Neural cell (in vitro differentiated cells): ENCODE measurements at regions not wholly inside any gene's neighbourhood (a gene's known extent, or its start where the extent isn't known, plus 50 kb on each side); places are given as distances from the start of the nearest gene placed in this dataset.

Experiments used
- H2AFZ ChIP-seq: fragments of 200-600, 300-800 bp; sonication (generic), shearing (Covaris generic); 2 replicates; pipeline ENCODE4 v1.6.0; 2014; ENCODE audit warnings: low read depth, mild to moderate bottlenecking, antibody characterized with exemption, low read length, moderate library complexity
- H3F3A ChIP-seq: fragments of 200-600 bp; shearing (Covaris generic); 2 replicates; pipeline ENCODE4 v1.6.1; 2016; ENCODE audit warnings: mild to moderate bottlenecking, moderate library complexity, mixed read lengths, antibody characterized with exemption, low read length; ENCODE audit not compliant: insufficient read depth, poor library complexity, severe bottlenecking
- H3K27ac ChIP-seq: fragments of 200-600, 300-800 bp; sonication (generic), shearing (Covaris generic); 2 replicates; pipeline ENCODE4 v1.5.1; 2014; ENCODE audit warnings: mild to moderate bottlenecking, low read length, moderate library complexity
- H3K27me3 ChIP-seq: fragments of 300-800, 200-600 bp; sonication (generic), shearing (Covaris generic); 2 replicates; pipeline ENCODE4 v1.6.0; 2014; ENCODE audit warnings: mild to moderate bottlenecking, low read depth, low read length, moderate library complexity; ENCODE audit not compliant: insufficient read depth
- H3K36me3 ChIP-seq: fragments of 300-800, 200-600 bp; sonication (generic), shearing (Covaris generic); 2 replicates; pipeline ENCODE4 v1.5.1; 2014; ENCODE audit warnings: mild to moderate bottlenecking, antibody characterized with exemption, low read length, moderate library complexity; ENCODE audit not compliant: insufficient read depth
- H3K4me2 ChIP-seq: fragments of 300-800, 200-600 bp; sonication (generic), shearing (Covaris generic); 2 replicates; pipeline ENCODE4 v1.6.0; 2014; ENCODE audit warnings: mild to moderate bottlenecking, low read length
- H3K4me3 ChIP-seq: fragments of 300-800, 200-600 bp; sonication (generic), shearing (Covaris generic); 2 replicates; pipeline ENCODE4 v1.5.1; 2014; ENCODE audit warnings: mild to moderate bottlenecking, low read length, moderate library complexity
- H3K79me2 ChIP-seq: fragments of 200-600 bp; shearing (Covaris generic); replicated peaks from 2 replicates; pipeline ENCODE4 v1.6.0; 2014; ENCODE audit warnings: mild to moderate bottlenecking, low read length, moderate library complexity; ENCODE audit not compliant: insufficient read depth
- H3K9ac ChIP-seq: fragments of 300-800, 200-600 bp; sonication (generic), shearing (Covaris generic); 2 replicates; pipeline ENCODE4 v1.6.1; 2016; ENCODE audit warnings: mild to moderate bottlenecking, low read length, mixed read lengths
- H3K9me2 ChIP-seq: fragments of 200-600 bp; shearing (Covaris generic); 2 replicates; pipeline ENCODE4 v1.6.1; 2016; ENCODE audit warnings: mild to moderate bottlenecking, low read length, mixed read lengths; ENCODE audit not compliant: insufficient read depth
- H3K9me3 ChIP-seq: fragments of 200-600, 300-800 bp; sonication (generic), shearing (Covaris generic); 2 replicates; pipeline ENCODE4 v1.6.1; 2016; ENCODE audit warnings: mild to moderate bottlenecking, mixed run types, low read length, moderate library complexity, mixed read lengths
- H4K20me1 ChIP-seq: fragments of 200-600 bp; shearing (Covaris generic); 2 replicates; pipeline ENCODE4 v1.6.1; 2016; ENCODE audit warnings: mild to moderate bottlenecking, mixed run types; ENCODE audit not compliant: insufficient read depth
- CTCF ChIP-seq: fragments of 450-650 bp; IDR thresholded peaks from 2 replicates; pipeline ENCODE4 v1.5.1; 2014; ENCODE audit warnings: antibody characterized with exemption, mild to moderate bottlenecking, moderate library complexity; ENCODE audit not compliant: poor library complexity, severe bottlenecking
- EP300 ChIP-seq: fragments of 450-650 bp; conservative IDR thresholded peaks from 2 replicates; pipeline ENCODE4 v1.6.1; 2014; ENCODE audit warnings: antibody characterized with exemption, mild to moderate bottlenecking, moderate library complexity; ENCODE audit not compliant: poor library complexity, severe bottlenecking
- EZH2 ChIP-seq: fragments of 200-600, 300-800 bp; shearing (Covaris generic), sonication (generic); IDR thresholded peaks from 2 replicates; pipeline ENCODE4 v1.6.1; 2014; ENCODE audit warnings: antibody characterized with exemption, low read length, borderline replicate concordance, mild to moderate bottlenecking; ENCODE audit not compliant: insufficient read depth, poor library complexity, severe bottlenecking
- MXI1 ChIP-seq: fragments of 450-650 bp; conservative IDR thresholded peaks from 2 replicates; pipeline ENCODE4 v1.6.1; 2014; ENCODE audit warnings: antibody characterized with exemption, mild to moderate bottlenecking; ENCODE audit not compliant: poor library complexity, severe bottlenecking
- POLR2AphosphoS5 ChIP-seq: IDR thresholded peaks from 2 replicates; pipeline ENCODE4 v1.6.1; 2012
- RAD21 ChIP-seq: fragments of 450-650 bp; conservative IDR thresholded peaks from 2 replicates; pipeline ENCODE4 v1.6.1; 2014; ENCODE audit warnings: antibody characterized with exemption, mild to moderate bottlenecking, moderate library complexity
- REST ChIP-seq: IDR thresholded peaks from 2 replicates; pipeline ENCODE4 v1.6.1; 2012; ENCODE audit warnings: borderline replicate concordance
- SMC3 ChIP-seq: fragments of 450-650 bp; conservative IDR thresholded peaks from 2 replicates; pipeline ENCODE4 v1.6.1; 2014; ENCODE audit warnings: antibody characterized with exemption, mild to moderate bottlenecking, moderate library complexity; ENCODE audit not compliant: poor library complexity
- TAF1 ChIP-seq: IDR thresholded peaks from 2 replicates; pipeline ENCODE4 v1.6.1; 2012; ENCODE audit warnings: low read depth

GRCh38 chr17:77508047-77508715 is 367.4 kb downstream of the SEC14L1 start:
- Histone ChIP-seq H3K9me3 (no peaks in the 10 kb centered on the region), H3K27me3 (no peaks in the 10 kb centered on the region), H4K20me1 (no peaks in the 10 kb centered on the region), H3K9me2 (no peaks in the 10 kb centered on the region), H3F3A (no peaks in the 10 kb centered on the region), H3K27ac (no peak overlapping the region), H3K4me3 (no peak overlapping the region), H2AFZ (no peak overlapping the region), H3K4me2 (no peak overlapping the region), H3K36me3 (no peaks in the 10 kb centered on the region), H3K79me2 (no peaks in the 10 kb centered on the region), H3K9ac (no peak overlapping the region)
- TF ChIP-seq EP300 (no peak), CTCF (no peak), RAD21 (no peak), POLR2AphosphoS5 (no peak), SMC3 (no peak), MXI1 (no peak), EZH2 (no peak), REST (no peak), TAF1 (no peak)

DNA sequence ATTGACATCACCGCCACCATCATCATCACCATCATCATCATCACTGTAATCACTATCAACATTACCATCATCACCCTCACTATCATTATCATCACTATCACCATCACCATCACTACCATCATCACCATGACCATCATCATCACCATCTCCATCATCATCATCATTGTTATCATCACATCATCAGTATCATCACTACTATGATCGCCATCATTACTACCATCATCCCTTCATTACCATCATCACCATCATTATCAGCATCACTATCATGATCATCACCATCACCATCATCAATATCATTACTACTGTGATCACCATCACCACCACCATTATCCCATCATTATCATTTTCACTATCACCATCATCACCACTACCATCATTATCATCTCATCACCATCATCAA is 368.3 kb downstream of the SEC14L1 start:
- Histone ChIP-seq H3K27ac (no peak overlapping the region), H3K9me3 (no peaks in the 10 kb centered on the region), H3K9me2 (no peaks in the 10 kb centered on the region), H3K36me3 (no peaks in the 10 kb centered on the region), H3F3A (no peaks in the 10 kb centered on the region), H3K9ac (no peak overlapping the region), H4K20me1 (no peaks in the 10 kb centered on the region), H3K27me3 (no peaks in the 10 kb centered on the region), H3K79me2 (no peaks in the 10 kb centered on the region), H2AFZ (no peak overlapping the region), H3K4me3 (no peak overlapping the region), H3K4me2 (no peak overlapping the region)
- TF ChIP-seq REST: no peak
- TF ChIP-seq CTCF: no peak
- TF ChIP-seq EZH2: no peak
